ENCODE measurements at regions not wholly inside any gene's neighbourhood (a gene's known extent, or its start where the extent isn't known, plus 50 kb on each side); places are given as distances from the start of the nearest gene placed in this dataset.

- no peak for DNase-seq (ENCODE audit: low read depth in 2 of 3, low spot score in 2 of 3)
These were observed 758.1 kb downstream of the MED13L start for GRCh38 chr12:115519359-115519758.

- no peak for DNase-seq (ENCODE audit: low read depth in 2 of 3, low spot score in 2 of 3)
These were observed 759.6 kb downstream of the MED13L start for GRCh38 chr12:115517913-115518312.

- no peak for DNase-seq (ENCODE audit: low read depth in 2 of 3, low spot score in 2 of 3)
These were observed 765.3 kb downstream of the MED13L start for GRCh38 chr12:115511986-115512711.

- DNase-seq (ENCODE audit: low read depth in 2 of 3, low spot score in 2 of 3) = no peak
These were observed 766.2 kb downstream of the MED13L start for GRCh38 chr12:115511305-115511704.

- no peak for DNase-seq (ENCODE audit: low read depth in 2 of 3, low spot score in 2 of 3)
These were observed 768.5 kb downstream of the MED13L start for GRCh38 chr12:115508990-115509389.

- no peak for DNase-seq (ENCODE audit: low read depth in 2 of 3, low spot score in 2 of 3)
These were observed 769.4 kb downstream of the MED13L start for GRCh38 chr12:115507951-115508722.

GRCh38 chr12:115507560-115507889, 770.0 kb downstream of the MED13L start:
- DNase-seq (ENCODE audit: low read depth in 2 of 3, low spot score in 2 of 3) = no peak

- DNase-seq (ENCODE audit: low read depth in 2 of 3, low spot score in 2 of 3) = no peak
These were observed 770.5 kb downstream of the MED13L start for GRCh38 chr12:115506822-115507559.

GRCh38 chr12:115504306-115505290, 772.9 kb downstream of the MED13L start:
- DNase-seq (ENCODE audit: low read depth in 2 of 3, low spot score in 2 of 3) = peak in 2 of 3 donors; percentile 9 to 45

- no peak for DNase-seq (ENCODE audit: low read depth in 2 of 3, low spot score in 2 of 3)
These were observed 776.6 kb downstream of the MED13L start for GRCh38 chr12:115500872-115501271.

GRCh38 chr12:115495300-115495699, 782.2 kb downstream of the MED13L start:
- no peak for DNase-seq (ENCODE audit: low read depth in 2 of 3, low spot score in 2 of 3)

- no peak for DNase-seq (ENCODE audit: low read depth in 2 of 3, low spot score in 2 of 3)
These were observed 784.9 kb downstream of the MED13L start for GRCh38 chr12:115492553-115492952.

- no peak for DNase-seq (ENCODE audit: low read depth in 2 of 3, low spot score in 2 of 3)
These were observed 785.8 kb downstream of the MED13L start for GRCh38 chr12:115491511-115492250.

GRCh38 chr12:115489253-115489652, 788.2 kb downstream of the MED13L start:
- DNase-seq (ENCODE audit: low read depth in 2 of 3, low spot score in 2 of 3) = no peak

- DNase-seq (ENCODE audit: low read depth in 2 of 3, low spot score in 2 of 3) = no peak
These were observed 791.5 kb downstream of the MED13L start for GRCh38 chr12:115485967-115486366.

GRCh38 chr12:115485503-115485902, 792.0 kb downstream of the MED13L start:
- no peak for DNase-seq (ENCODE audit: low read depth in 2 of 3, low spot score in 2 of 3)

- no peak for DNase-seq (ENCODE audit: low read depth in 2 of 3, low spot score in 2 of 3)
These were observed 794.5 kb downstream of the MED13L start for GRCh38 chr12:115482943-115483342.

GRCh38 chr12:115481141-115481540, 796.4 kb downstream of the MED13L start:
- DNase-seq (ENCODE audit: low read depth in 2 of 3, low spot score in 2 of 3) = no peak

- DNase-seq (ENCODE audit: low read depth in 2 of 3, low spot score in 2 of 3) = no peak
These were observed 794.5 kb upstream of the TBX3 start for GRCh38 chr12:115478505-115478904.
